ENCODE measurements at regions not wholly inside any gene's neighbourhood (a gene's known extent, or its start where the extent isn't known, plus 50 kb on each side); places are given as distances from the start of the nearest gene placed in this dataset.
"Not testable (repeated sequence)": the region's sequence is repeated elsewhere in the genome, so short reads cannot be mapped to it uniquely, and the experiment has no call there.

GRCh38 chr6:18062733-18063132 lies 59.7 kb downstream of the NHLRC1 start:
- DNase-seq (no peak), ATAC-seq (no peak)
- H3K27ac Mint-ChIP-seq = no peak overlapping the region
- peaks cover 0 to 5% of the 10 kb centered on the region in 2 donors for H3K9me3 Mint-ChIP-seq
- H3K27me3 Mint-ChIP-seq = no peaks in the 10 kb centered on the region
- no peak overlapping the region for H3K4me3 Mint-ChIP-seq
- no peaks in the 10 kb centered on the region for H3K4me1 Mint-ChIP-seq

GRCh38 chr6:18058429-18058828 lies 64.0 kb downstream of the NHLRC1 start:
- Mint-ChIP-seq H3K27me3 (peaks cover 13% of the 10 kb centered on the region), H3K27ac (no peak overlapping the region), H3K4me3 (no peak overlapping the region), H3K4me1 (no peaks in the 10 kb centered on the region), H3K9me3 (peaks cover 0 to 5% of the 10 kb centered on the region in 2 donors)
- no peak for ATAC-seq
- DNase-seq = no peak

- H3K4me1 Mint-ChIP-seq = no peaks in the 10 kb centered on the region
- H3K27ac Mint-ChIP-seq = no peak overlapping the region
- no peaks in the 10 kb centered on the region for H3K9me3 Mint-ChIP-seq
- H3K4me3 Mint-ChIP-seq = no peak overlapping the region
- H3K27me3 Mint-ChIP-seq = peaks cover 13% of the 10 kb centered on the region
- DNase-seq = no peak
- no peak for ATAC-seq
Measured at GRCh38 chr6:18055714-18056382, 66.6 kb downstream of the NHLRC1 start.

GRCh38 chr6:18055098-18055497 lies 67.4 kb downstream of the NHLRC1 start:
- Mint-ChIP-seq H3K4me1 (no peaks in the 10 kb centered on the region), H3K9me3 (no peaks in the 10 kb centered on the region), H3K27ac (no peak overlapping the region), H3K4me3 (no peak overlapping the region), H3K27me3 (peaks cover 13% of the 10 kb centered on the region)
- DNase-seq (no peak), ATAC-seq (no peak)

GRCh38 chr6:18053555-18054445 lies 66.4 kb upstream of the KIF13A start:
- Mint-ChIP-seq H3K4me3 (no peak overlapping the region), H3K27ac (no peak overlapping the region), H3K4me1 (peaks cover 5% of the 10 kb centered on the region), H3K9me3 (no peaks in the 10 kb centered on the region), H3K27me3 (peaks cover 13% of the 10 kb centered on the region)
- ATAC-seq (no peak), DNase-seq (no peak)

GRCh38 chr6:18053078-18053477 lies 65.6 kb upstream of the KIF13A start:
- H3K9me3 Mint-ChIP-seq = no peaks in the 10 kb centered on the region
- peaks cover 6% of the 10 kb centered on the region for H3K4me1 Mint-ChIP-seq
- ATAC-seq = no peak
- H3K27me3 Mint-ChIP-seq = peaks cover 13% of the 10 kb centered on the region
- DNase-seq = no peak
- H3K27ac Mint-ChIP-seq = no peak overlapping the region
- no peak overlapping the region for H3K4me3 Mint-ChIP-seq

GRCh38 chr6:18049646-18050045 lies 62.2 kb upstream of the KIF13A start:
- Mint-ChIP-seq H3K27me3 (peaks cover 7% of the 10 kb centered on the region), H3K27ac (no peak overlapping the region), H3K4me3 (no peak overlapping the region), H3K9me3 (no peaks in the 10 kb centered on the region), H3K4me1 (peaks cover 6% of the 10 kb centered on the region)
- no peak for DNase-seq
- no peak for ATAC-seq

GRCh38 chr6:18048953-18049630 lies 61.7 kb upstream of the KIF13A start:
- Mint-ChIP-seq H3K27me3 (peaks cover 7% of the 10 kb centered on the region), H3K4me3 (no peak overlapping the region), H3K4me1 (peaks cover 6% of the 10 kb centered on the region), H3K27ac (no peak overlapping the region), H3K9me3 (no peaks in the 10 kb centered on the region)
- no peak for DNase-seq
- no peak for ATAC-seq

- Mint-ChIP-seq H3K27me3 (peaks cover 16% of the 10 kb centered on the region), H3K4me1 (peaks cover 6% of the 10 kb centered on the region), H3K9me3 (no peaks in the 10 kb centered on the region), H3K27ac (no peak overlapping the region), H3K4me3 (no peak overlapping the region)
- DNase-seq (no peak), ATAC-seq (no peak)
Measured at GRCh38 chr6:18047406-18047805, 60.0 kb upstream of the KIF13A start.

- peaks cover 18% of the 10 kb centered on the region for H3K27me3 Mint-ChIP-seq
Measured at GRCh38 chr6:18045507-18045906, 58.1 kb upstream of the KIF13A start.

GRCh38 chr6:18044108-18044783 lies 56.8 kb upstream of the KIF13A start:
- ATAC-seq (no peak), DNase-seq (no peak)
- Mint-ChIP-seq H3K27ac (no peak overlapping the region), H3K27me3 (peaks cover 18% of the 10 kb centered on the region), H3K9me3 (no peaks in the 10 kb centered on the region), H3K4me3 (no peak overlapping the region), H3K4me1 (peaks cover 6% of the 10 kb centered on the region)

More at GRCh38 chr6:18045507-18045906, 58.1 kb upstream of the KIF13A start:
- Mint-ChIP-seq H3K4me3 (no peak overlapping the region), H3K27ac (no peak overlapping the region), H3K9me3 (no peaks in the 10 kb centered on the region), H3K4me1 (peaks cover 6% of the 10 kb centered on the region)
- DNase-seq (no peak), ATAC-seq (no peak)

- Mint-ChIP-seq H3K4me3 (no peak overlapping the region), H3K4me1 (no peaks in the 10 kb centered on the region), H3K9me3 (no peaks in the 10 kb centered on the region), H3K27me3 (peaks cover 15% of the 10 kb centered on the region), H3K27ac (no peak overlapping the region)
- DNase-seq = no peak
- peak; percentile 15 for ATAC-seq
Measured at GRCh38 chr6:18042536-18043145, 55.2 kb upstream of the KIF13A start.

GRCh38 chr6:18039481-18039880 lies 52.0 kb upstream of the KIF13A start:
- ATAC-seq (no peak), DNase-seq (no peak)
- no peak overlapping the region for H3K27ac Mint-ChIP-seq
- H3K9me3 Mint-ChIP-seq = no peaks in the 10 kb centered on the region
- no peak overlapping the region for H3K4me3 Mint-ChIP-seq
- peaks cover 22% of the 10 kb centered on the region for H3K27me3 Mint-ChIP-seq
- no peaks in the 10 kb centered on the region for H3K4me1 Mint-ChIP-seq

GRCh38 chr6:18038235-18038634 lies 50.8 kb upstream of the KIF13A start:
- H3K9me3 Mint-ChIP-seq, H3K4me3 Mint-ChIP-seq, H3K4me1 Mint-ChIP-seq, H3K27ac Mint-ChIP-seq, DNase-seq, ATAC-seq: not testable (repeated sequence)
- peaks cover 21% of the 10 kb centered on the region for H3K27me3 Mint-ChIP-seq
